WTC11 (cell line): ENCODE measurements at regions not wholly inside any gene's neighbourhood (a gene's known extent, or its start where the extent isn't known, plus 50 kb on each side); places are given as distances from the start of the nearest gene placed in this dataset.

Source experiments
- ATAC-seq: fragments of 200-7000 bp; cut with Tn5 transposase; 2 replicates; pipeline ENCODE4 v1.10.0; 2021; ENCODE audit warnings: mild to moderate bottlenecking, moderate library complexity
- CTCF ChIA-PET: fragments of 300-600 bp; sonication (Branson Sonifier 250); formaldehyde crosslinking; loops from one replicate; lab custom pipeline; 2021; ENCODE audit warnings: antibody characterized with exemption; lab: Charles Lee
- POLR2A ChIA-PET: fragments of 350-600 bp; sonication (Branson Sonifier 250); formaldehyde crosslinking; loops from one replicate; lab custom pipeline; 2021; ENCODE audit warnings: antibody characterized with exemption; lab: Charles Lee
- DNase-seq: peaks from one replicate; pipeline ENCODE4 v3.0.0; 2021; ENCODE audit warnings: low spot score
- H3K27ac Mint-ChIP-seq: 2 replicates; pipeline ENCODE4 v1.8.0; 2021; ENCODE audit warnings: mixed read lengths
- H3K27me3 Mint-ChIP-seq: 2 replicates; pipeline ENCODE4 v1.8.0; 2021; ENCODE audit warnings: low read depth, mild to moderate bottlenecking, moderate library complexity, mixed read lengths
- H3K36me3 Mint-ChIP-seq: 2 replicates; pipeline ENCODE4 v1.8.0; 2021; ENCODE audit warnings: mixed read lengths
- H3K4me1 Mint-ChIP-seq: 2 replicates; pipeline ENCODE4 v1.8.0; 2022; ENCODE audit warnings: mixed read lengths
- H3K4me3 Mint-ChIP-seq: 2 replicates; pipeline ENCODE4 v1.8.0; 2021; ENCODE audit warnings: mild to moderate bottlenecking, moderate library complexity, mixed read lengths
- H3K9me3 Mint-ChIP-seq: 2 replicates; pipeline ENCODE4 v1.8.0; 2021; ENCODE audit warnings: mixed read lengths
- E2F1 ChIP-seq: sonication (generic); formaldehyde crosslinking; IDR thresholded peaks from 2 replicates; pipeline ENCODE4 v1.8.0; 2022; ENCODE audit warnings: mild to moderate bottlenecking, missing genetic modification reagents
- FOXJ3 ChIP-seq: sonication (generic); formaldehyde crosslinking; IDR thresholded peaks from 2 replicates; pipeline ENCODE4 v1.9.0; 2021; ENCODE audit warnings: missing genetic modification reagents, mild to moderate bottlenecking, borderline replicate concordance
- FOXP1 ChIP-seq: sonication (generic); formaldehyde crosslinking; IDR thresholded peaks from 2 replicates; pipeline ENCODE4 v1.8.0; 2022; ENCODE audit warnings: missing genetic modification reagents, mild to moderate bottlenecking, moderate library complexity, borderline replicate concordance
- FOXP4 ChIP-seq: sonication (generic); formaldehyde crosslinking; IDR thresholded peaks from 2 replicates; pipeline ENCODE4 v1.8.0; 2022; ENCODE audit warnings: mild to moderate bottlenecking, missing genetic modification reagents
- GABPB1 ChIP-seq: sonication (generic); formaldehyde crosslinking; IDR thresholded peaks from 2 replicates; pipeline ENCODE4 v1.8.1; 2023; ENCODE audit warnings: mild to moderate bottlenecking, missing genetic modification reagents
- TEAD1 ChIP-seq: sonication (generic); formaldehyde crosslinking; IDR thresholded peaks from 2 replicates; pipeline ENCODE4 v1.8.0; 2022; ENCODE audit warnings: mild to moderate bottlenecking, missing genetic modification reagents
- ZBTB21 ChIP-seq: sonication (generic); formaldehyde crosslinking; IDR thresholded peaks from 2 replicates; pipeline ENCODE4 v1.8.1; 2023; ENCODE audit warnings: mild to moderate bottlenecking, missing genetic modification reagents, borderline replicate concordance
- ZNF138 ChIP-seq: sonication (generic); formaldehyde crosslinking; conservative IDR thresholded peaks from 2 replicates; pipeline ENCODE4 v1.8.1; 2022; ENCODE audit warnings: mild to moderate bottlenecking, moderate library complexity, missing genetic modification reagents
- ZNF423 ChIP-seq: fragments of 250-450 bp; sonication (Bioruptor Pico); IDR thresholded peaks from 2 replicates; pipeline ENCODE4 v2.1.2; 2022; ENCODE audit warnings: mild to moderate bottlenecking, moderate library complexity
- ZNF532 ChIP-seq: fragments of 250-450 bp; sonication (Bioruptor Pico); IDR thresholded peaks from 2 replicates; pipeline ENCODE4 v1.9.0; 2021; ENCODE audit warnings: mild to moderate bottlenecking, borderline replicate concordance
- TF ChIP-seq, protein P1 (sequence below): sonication (generic); formaldehyde crosslinking; IDR thresholded peaks from 2 replicates; pipeline ENCODE4 v1.8.1; 2022; ENCODE audit warnings: low read depth, missing genetic modification reagents, borderline replicate concordance
- TF ChIP-seq, protein P2 (sequence below): sonication (generic); formaldehyde crosslinking; IDR thresholded peaks from 2 replicates; pipeline ENCODE4 v1.8.1; 2022; ENCODE audit warnings: mild to moderate bottlenecking, missing genetic modification reagents, moderate library complexity, borderline replicate concordance
- TF ChIP-seq, protein P3 (sequence below): sonication (generic); formaldehyde crosslinking; IDR thresholded peaks from 2 replicates; pipeline ENCODE4 v1.8.0; 2022; ENCODE audit warnings: mild to moderate bottlenecking, missing genetic modification reagents
- TF ChIP-seq, protein P4 (sequence below): sonication (generic); formaldehyde crosslinking; IDR thresholded peaks from 2 replicates; pipeline ENCODE4 v1.8.1; 2023; ENCODE audit warnings: mild to moderate bottlenecking, missing genetic modification reagents, borderline replicate concordance
- TF ChIP-seq, protein P5 (sequence below): sonication (generic); formaldehyde crosslinking; IDR thresholded peaks from 2 replicates; pipeline ENCODE4 v1.8.1; 2023; ENCODE audit warnings: mild to moderate bottlenecking, moderate library complexity, missing genetic modification reagents
- TF ChIP-seq, protein P6 (sequence below): sonication (generic); formaldehyde crosslinking; IDR thresholded peaks from 2 replicates; pipeline ENCODE4 v1.8.0; 2023; ENCODE audit warnings: missing genetic modification reagents, mild to moderate bottlenecking, borderline replicate concordance

DNA sequence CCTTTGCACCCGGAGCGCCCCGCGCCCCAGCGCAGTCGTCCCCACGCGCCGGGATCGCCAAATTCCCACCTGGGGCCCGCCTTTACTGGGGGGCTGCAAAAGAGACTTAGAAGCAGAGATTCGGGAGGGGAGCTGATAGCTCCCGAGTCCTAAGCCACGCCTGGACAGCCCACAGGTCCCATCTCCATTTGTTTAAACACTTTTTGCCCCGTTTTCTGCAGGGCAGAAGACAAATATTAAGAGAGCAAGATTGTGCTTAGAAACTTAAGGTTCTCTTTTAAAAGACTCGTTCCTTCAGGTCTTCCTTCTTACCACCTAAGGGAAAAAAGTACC is 299.1 kb upstream of the NFE2L3 start:
- ChIA-PET CTCF (interaction anchor here (0.7 to 2.7 kb wide), 10 partner anchors 9 to 593 kb away, joined by 3 to 74 read pairs (median 15); no protein-coding TSS in a partner anchor), POLR2A (no interaction called here)
- DNase-seq (no peak), ATAC-seq (no peak)
- Mint-ChIP-seq H3K4me1 (peaks cover 18% of the 10 kb centered on the region), H3K36me3 (no peaks in the 10 kb centered on the region), H3K27me3 (peaks cover 37% of the 10 kb centered on the region), H3K27ac (no peak overlapping the region), H3K4me3 (peak overlapping the region; percentile 63), H3K9me3 (no peaks in the 10 kb centered on the region)
- TF ChIP-seq, protein P1, sequence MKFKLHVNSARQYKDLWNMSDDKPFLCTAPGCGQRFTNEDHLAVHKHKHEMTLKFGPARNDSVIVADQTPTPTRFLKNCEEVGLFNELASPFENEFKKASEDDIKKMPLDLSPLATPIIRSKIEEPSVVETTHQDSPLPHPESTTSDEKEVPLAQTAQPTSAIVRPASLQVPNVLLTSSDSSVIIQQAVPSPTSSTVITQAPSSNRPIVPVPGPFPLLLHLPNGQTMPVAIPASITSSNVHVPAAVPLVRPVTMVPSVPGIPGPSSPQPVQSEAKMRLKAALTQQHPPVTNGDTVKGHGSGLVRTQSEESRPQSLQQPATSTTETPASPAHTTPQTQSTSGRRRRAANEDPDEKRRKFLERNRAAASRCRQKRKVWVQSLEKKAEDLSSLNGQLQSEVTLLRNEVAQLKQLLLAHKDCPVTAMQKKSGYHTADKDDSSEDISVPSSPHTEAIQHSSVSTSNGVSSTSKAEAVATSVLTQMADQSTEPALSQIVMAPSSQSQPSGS (CRISPR knock-in tag), result no peak
- no peak for TF ChIP-seq E2F1
- TF ChIP-seq, protein P2, sequence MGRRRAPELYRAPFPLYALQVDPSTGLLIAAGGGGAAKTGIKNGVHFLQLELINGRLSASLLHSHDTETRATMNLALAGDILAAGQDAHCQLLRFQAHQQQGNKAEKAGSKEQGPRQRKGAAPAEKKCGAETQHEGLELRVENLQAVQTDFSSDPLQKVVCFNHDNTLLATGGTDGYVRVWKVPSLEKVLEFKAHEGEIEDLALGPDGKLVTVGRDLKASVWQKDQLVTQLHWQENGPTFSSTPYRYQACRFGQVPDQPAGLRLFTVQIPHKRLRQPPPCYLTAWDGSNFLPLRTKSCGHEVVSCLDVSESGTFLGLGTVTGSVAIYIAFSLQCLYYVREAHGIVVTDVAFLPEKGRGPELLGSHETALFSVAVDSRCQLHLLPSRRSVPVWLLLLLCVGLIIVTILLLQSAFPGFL (CRISPR knock-in tag), result no peak
- TF ChIP-seq FOXP1 (CRISPR knock-in tag), result no peak
- no peak for TF ChIP-seq FOXP4
- TF ChIP-seq ZNF138 (CRISPR knock-in tag), result no peak
- no peak for TF ChIP-seq ZBTB21
- TF ChIP-seq, protein P3, sequence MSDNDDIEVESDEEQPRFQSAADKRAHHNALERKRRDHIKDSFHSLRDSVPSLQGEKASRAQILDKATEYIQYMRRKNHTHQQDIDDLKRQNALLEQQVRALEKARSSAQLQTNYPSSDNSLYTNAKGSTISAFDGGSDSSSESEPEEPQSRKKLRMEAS, result no peak
- TF ChIP-seq, protein P4, sequence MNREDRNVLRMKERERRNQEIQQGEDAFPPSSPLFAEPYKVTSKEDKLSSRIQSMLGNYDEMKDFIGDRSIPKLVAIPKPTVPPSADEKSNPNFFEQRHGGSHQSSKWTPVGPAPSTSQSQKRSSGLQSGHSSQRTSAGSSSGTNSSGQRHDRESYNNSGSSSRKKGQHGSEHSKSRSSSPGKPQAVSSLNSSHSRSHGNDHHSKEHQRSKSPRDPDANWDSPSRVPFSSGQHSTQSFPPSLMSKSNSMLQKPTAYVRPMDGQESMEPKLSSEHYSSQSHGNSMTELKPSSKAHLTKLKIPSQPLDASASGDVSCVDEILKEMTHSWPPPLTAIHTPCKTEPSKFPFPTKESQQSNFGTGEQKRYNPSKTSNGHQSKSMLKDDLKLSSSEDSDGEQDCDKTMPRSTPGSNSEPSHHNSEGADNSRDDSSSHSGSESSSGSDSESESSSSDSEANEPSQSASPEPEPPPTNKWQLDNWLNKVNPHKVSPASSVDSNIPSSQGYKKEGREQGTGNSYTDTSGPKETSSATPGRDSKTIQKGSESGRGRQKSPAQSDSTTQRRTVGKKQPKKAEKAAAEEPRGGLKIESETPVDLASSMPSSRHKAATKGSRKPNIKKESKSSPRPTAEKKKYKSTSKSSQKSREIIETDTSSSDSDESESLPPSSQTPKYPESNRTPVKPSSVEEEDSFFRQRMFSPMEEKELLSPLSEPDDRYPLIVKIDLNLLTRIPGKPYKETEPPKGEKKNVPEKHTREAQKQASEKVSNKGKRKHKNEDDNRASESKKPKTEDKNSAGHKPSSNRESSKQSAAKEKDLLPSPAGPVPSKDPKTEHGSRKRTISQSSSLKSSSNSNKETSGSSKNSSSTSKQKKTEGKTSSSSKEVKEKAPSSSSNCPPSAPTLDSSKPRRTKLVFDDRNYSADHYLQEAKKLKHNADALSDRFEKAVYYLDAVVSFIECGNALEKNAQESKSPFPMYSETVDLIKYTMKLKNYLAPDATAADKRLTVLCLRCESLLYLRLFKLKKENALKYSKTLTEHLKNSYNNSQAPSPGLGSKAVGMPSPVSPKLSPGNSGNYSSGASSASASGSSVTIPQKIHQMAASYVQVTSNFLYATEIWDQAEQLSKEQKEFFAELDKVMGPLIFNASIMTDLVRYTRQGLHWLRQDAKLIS, result no peak
- no peak for TF ChIP-seq ZNF532 (CRISPR knock-in tag)
- no peak for TF ChIP-seq GABPB1 (CRISPR knock-in tag)
- TF ChIP-seq TEAD1 (CRISPR knock-in tag), result no peak
- TF ChIP-seq, protein P5, sequence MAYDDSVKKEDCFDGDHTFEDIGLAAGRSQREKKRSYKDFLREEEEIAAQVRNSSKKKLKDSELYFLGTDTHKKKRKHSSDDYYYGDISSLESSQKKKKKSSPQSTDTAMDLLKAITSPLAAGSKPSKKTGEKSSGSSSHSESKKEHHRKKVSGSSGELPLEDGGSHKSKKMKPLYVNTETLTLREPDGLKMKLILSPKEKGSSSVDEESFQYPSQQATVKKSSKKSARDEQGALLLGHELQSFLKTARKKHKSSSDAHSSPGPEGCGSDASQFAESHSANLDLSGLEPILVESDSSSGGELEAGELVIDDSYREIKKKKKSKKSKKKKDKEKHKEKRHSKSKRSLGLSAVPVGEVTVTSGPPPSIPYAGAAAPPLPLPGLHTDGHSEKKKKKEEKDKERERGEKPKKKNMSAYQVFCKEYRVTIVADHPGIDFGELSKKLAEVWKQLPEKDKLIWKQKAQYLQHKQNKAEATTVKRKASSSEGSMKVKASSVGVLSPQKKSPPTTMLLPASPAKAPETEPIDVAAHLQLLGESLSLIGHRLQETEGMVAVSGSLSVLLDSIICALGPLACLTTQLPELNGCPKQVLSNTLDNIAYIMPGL, result no peak
- no peak for TF ChIP-seq ZNF423
- TF ChIP-seq, protein P6, sequence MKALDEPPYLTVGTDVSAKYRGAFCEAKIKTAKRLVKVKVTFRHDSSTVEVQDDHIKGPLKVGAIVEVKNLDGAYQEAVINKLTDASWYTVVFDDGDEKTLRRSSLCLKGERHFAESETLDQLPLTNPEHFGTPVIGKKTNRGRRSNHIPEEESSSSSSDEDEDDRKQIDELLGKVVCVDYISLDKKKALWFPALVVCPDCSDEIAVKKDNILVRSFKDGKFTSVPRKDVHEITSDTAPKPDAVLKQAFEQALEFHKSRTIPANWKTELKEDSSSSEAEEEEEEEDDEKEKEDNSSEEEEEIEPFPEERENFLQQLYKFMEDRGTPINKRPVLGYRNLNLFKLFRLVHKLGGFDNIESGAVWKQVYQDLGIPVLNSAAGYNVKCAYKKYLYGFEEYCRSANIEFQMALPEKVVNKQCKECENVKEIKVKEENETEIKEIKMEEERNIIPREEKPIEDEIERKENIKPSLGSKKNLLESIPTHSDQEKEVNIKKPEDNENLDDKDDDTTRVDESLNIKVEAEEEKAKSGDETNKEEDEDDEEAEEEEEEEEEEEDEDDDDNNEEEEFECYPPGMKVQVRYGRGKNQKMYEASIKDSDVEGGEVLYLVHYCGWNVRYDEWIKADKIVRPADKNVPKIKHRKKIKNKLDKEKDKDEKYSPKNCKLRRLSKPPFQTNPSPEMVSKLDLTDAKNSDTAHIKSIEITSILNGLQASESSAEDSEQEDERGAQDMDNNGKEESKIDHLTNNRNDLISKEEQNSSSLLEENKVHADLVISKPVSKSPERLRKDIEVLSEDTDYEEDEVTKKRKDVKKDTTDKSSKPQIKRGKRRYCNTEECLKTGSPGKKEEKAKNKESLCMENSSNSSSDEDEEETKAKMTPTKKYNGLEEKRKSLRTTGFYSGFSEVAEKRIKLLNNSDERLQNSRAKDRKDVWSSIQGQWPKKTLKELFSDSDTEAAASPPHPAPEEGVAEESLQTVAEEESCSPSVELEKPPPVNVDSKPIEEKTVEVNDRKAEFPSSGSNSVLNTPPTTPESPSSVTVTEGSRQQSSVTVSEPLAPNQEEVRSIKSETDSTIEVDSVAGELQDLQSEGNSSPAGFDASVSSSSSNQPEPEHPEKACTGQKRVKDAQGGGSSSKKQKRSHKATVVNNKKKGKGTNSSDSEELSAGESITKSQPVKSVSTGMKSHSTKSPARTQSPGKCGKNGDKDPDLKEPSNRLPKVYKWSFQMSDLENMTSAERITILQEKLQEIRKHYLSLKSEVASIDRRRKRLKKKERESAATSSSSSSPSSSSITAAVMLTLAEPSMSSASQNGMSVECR (CRISPR knock-in tag), result no peak
- TF ChIP-seq FOXJ3 (CRISPR knock-in tag), result no peak
